NB4 (cell line): ENCODE measurements at regions not wholly inside any gene's neighbourhood (a gene's known extent, or its start where the extent isn't known, plus 50 kb on each side); places are given as distances from the start of the nearest gene placed in this dataset.

ENCODE experiments used
- CTCF ChIP-seq: IDR thresholded peaks from one replicate; pipeline ENCODE4 v1.5.1; 2012; ENCODE audit warnings: low read depth, low read length
- POLR2A ChIP-seq: IDR thresholded peaks from 2 replicates; pipeline ENCODE4 v1.6.1; 2011; ENCODE audit warnings: mild to moderate bottlenecking; ENCODE audit not compliant: insufficient read length; ENCODE audit errors: extremely low read depth

- TF ChIP-seq CTCF (no peak), POLR2A (no peak)
These were observed 689.7 kb upstream of the CELF2 start for GRCh38 chr10:10327934-10328333.
